Prostate gland (tissue), 2 donors: ENCODE measurements at regions not wholly inside any gene's neighbourhood (a gene's known extent, or its start where the extent isn't known, plus 50 kb on each side); places are given as distances from the start of the nearest gene placed in this dataset.

Source experiments
- POLR2A ChIP-seq: fragments of 450-650 bp; IDR thresholded peaks from one replicate; pipeline ENCODE4 v1.6.1; 2016; ENCODE audit warnings: antibody characterized with exemption, mild to moderate bottlenecking
- POLR2AphosphoS5 ChIP-seq: sonication (generic); formaldehyde crosslinking; IDR thresholded peaks from one replicate; pipeline ENCODE4 v1.6.1; 2017; ENCODE audit warnings: antibody characterized with exemption
- TF ChIP-seq, protein P1 (sequence below), 4 experiments: fragments of 200-600 bp in 2 of 4; fragments of 450-650 bp in 2 of 4; sonication (generic) in 2 of 4; IDR thresholded peaks; 1 replicate in 3 of 4; 2 replicates in 1 of 4; pipeline ENCODE4 v1.5.1; 2016 to 2019; ENCODE audit warnings: antibody characterized with exemption in 4 of 4, mild to moderate bottlenecking in 2 of 4, moderate library complexity in 2 of 4

DNA sequence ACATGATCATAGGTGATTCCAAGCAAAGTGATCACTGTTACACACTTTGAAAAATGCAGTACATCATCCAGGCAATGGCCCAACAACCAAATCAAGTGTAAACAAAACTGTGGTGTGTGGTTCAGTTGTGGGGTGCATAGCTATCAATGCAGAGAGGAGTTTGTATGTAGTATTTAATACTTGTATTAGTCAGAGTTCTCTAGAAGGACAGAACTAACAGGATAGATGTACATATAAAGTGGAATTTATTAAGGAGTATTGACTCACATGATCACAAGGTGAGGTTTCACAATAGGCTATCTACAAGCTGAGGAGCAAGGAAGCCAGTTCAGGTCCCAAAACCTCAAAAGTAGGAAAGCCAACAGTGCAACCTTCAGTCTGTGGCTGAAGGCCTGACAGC lies 249.3 kb upstream of the HTR2A start:
- no peak for TF ChIP-seq POLR2AphosphoS5
- TF ChIP-seq, protein P1, sequence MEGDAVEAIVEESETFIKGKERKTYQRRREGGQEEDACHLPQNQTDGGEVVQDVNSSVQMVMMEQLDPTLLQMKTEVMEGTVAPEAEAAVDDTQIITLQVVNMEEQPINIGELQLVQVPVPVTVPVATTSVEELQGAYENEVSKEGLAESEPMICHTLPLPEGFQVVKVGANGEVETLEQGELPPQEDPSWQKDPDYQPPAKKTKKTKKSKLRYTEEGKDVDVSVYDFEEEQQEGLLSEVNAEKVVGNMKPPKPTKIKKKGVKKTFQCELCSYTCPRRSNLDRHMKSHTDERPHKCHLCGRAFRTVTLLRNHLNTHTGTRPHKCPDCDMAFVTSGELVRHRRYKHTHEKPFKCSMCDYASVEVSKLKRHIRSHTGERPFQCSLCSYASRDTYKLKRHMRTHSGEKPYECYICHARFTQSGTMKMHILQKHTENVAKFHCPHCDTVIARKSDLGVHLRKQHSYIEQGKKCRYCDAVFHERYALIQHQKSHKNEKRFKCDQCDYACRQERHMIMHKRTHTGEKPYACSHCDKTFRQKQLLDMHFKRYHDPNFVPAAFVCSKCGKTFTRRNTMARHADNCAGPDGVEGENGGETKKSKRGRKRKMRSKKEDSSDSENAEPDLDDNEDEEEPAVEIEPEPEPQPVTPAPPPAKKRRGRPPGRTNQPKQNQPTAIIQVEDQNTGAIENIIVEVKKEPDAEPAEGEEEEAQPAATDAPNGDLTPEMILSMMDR (IDR thresholded peaks at IDR 0.05) = no peak
- no peak for TF ChIP-seq POLR2A
